ENCODE measurements at regions not wholly inside any gene's neighbourhood (a gene's known extent, or its start where the extent isn't known, plus 50 kb on each side); places are given as distances from the start of the nearest gene placed in this dataset.

- TF ChIP-seq CTCF (conservative IDR thresholded peaks at IDR 0.05; ENCODE audit: low read depth, low read length) (peak; percentile 32; the same call in 1 of the 2 replicates), EZH2 (IDR thresholded peaks at IDR 0.05; ENCODE audit: borderline replicate concordance, low read depth, low read length, poor library complexity, severe bottlenecking) (no peak)
These were observed 72.9 kb upstream of the ZNF469 start for GRCh38 chr16:88309908-88310265.

Data from A673 (cell line).